ENCODE measurements at regions not wholly inside any gene's neighbourhood (a gene's known extent, or its start where the extent isn't known, plus 50 kb on each side); places are given as distances from the start of the nearest gene placed in this dataset.

- TF ChIP-seq CTCF (IDR thresholded peaks at IDR 0.05): no peak
- TF ChIP-seq POLR2A (IDR thresholded peaks at IDR 0.05): no peak
Measured at GRCh38 chr9:99746406-99746805, 75.3 kb upstream of the NR4A3 start.
